Lower leg skin (tissue), 4 donors: ENCODE measurements at regions not wholly inside any gene's neighbourhood (a gene's known extent, or its start where the extent isn't known, plus 50 kb on each side); places are given as distances from the start of the nearest gene placed in this dataset.
"Not testable (repeated sequence)": the region's sequence is repeated elsewhere in the genome, so short reads cannot be mapped to it uniquely, and the experiment has no call there.

Source experiments
- DNase-seq, 2 donors: peaks; one replicate each; pipeline ENCODE4 v3.0.0-alpha.2; 2019; ENCODE audit warnings: low spot score in 2 of 2
- H3K4me3 ChIP-seq: fragments of 200-600 bp; sonication (generic); 2 replicates; pipeline ENCODE4 v1.5.1; 2017; ENCODE audit warnings: mild to moderate bottlenecking, low read depth; ENCODE audit not compliant: poor library complexity, severe bottlenecking
- CTCF ChIP-seq, 3 donors: fragments of 450-650 bp; IDR thresholded peaks; one replicate each; pipeline ENCODE4 v1.5.1; 2016; ENCODE audit warnings: antibody characterized with exemption in 3 of 3, mild to moderate bottlenecking in 3 of 3, moderate library complexity in 2 of 3
- POLR2A ChIP-seq, 2 donors: fragments of 450-650 bp; IDR thresholded peaks; one replicate each; pipeline ENCODE4 v1.6.1; 2016 to 2017; ENCODE audit warnings: antibody characterized with exemption in 2 of 2, mild to moderate bottlenecking in 1 of 2, moderate library complexity in 1 of 2
- WGBS, 2 donors: methylation state at CpG; one replicate each; pipeline ENCODE4 v1.1.5; 2018; 5-methylcytosine and 5-hydroxymethylcytosine counted together
- intact Hi-C: fragments of 100-400 bp; cut with DNase I; formaldehyde crosslinking; loops from one replicate; pipeline ENCODE4 v1.15.0; 2023; ENCODE audit warnings: low total_unique reads

DNA sequence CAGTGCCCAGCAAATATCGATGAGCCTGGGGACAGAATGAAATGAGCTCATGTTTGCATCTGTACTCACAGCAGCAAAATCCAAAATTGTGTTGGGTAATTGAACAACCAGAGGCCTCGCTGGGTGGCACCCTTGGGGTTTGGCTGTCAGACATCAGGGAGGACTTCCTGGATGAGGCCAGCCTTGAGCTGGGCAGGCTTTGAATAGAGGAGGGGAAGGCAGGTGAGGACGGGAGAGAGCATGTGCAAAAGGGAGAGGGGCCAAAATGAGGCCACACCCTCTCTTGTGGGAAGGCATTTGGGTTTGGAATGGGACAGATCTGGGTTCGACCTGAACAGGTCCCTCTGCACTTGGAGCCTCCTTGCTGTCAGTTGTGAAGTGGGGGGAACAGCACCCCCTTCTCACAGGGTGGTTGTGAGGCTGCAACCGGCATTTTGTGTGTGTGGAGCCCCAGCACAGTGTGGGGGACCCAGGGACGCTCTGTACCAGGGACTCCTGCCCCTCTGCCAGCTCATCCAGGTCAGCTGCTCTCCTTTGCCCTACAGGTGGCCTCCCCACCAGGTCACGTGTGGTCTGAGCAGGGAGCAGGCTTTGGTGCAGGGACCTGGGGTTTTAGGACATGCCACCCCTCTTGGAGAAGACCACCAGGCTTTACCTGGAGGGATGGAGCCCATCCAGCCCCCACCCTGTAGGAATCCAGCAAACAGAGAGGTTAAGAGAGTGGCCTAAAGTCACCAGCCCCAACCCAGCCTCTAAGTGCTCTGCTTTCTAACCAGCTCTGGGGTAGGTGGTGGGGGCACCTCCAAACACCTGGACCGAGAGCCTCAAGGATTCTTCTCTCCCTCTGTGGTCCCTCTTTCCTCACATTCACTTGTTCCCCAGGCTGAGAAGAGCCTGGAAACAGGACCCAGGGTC, 521.8 kb downstream of the PTPRU start:
- 52 to 58% methylated on average over 8 of the region's 8 CpGs for WGBS, 2 donors
- intact Hi-C loops = no loop called here
- TF ChIP-seq POLR2A (IDR thresholded peaks at IDR 0.05) (no peak), CTCF (IDR thresholded peaks at IDR 0.05) (no peak)
- H3K4me3 ChIP-seq = no peak overlapping the region
- DNase-seq = peak in 1 of 2 donors; percentile 73

DNA sequence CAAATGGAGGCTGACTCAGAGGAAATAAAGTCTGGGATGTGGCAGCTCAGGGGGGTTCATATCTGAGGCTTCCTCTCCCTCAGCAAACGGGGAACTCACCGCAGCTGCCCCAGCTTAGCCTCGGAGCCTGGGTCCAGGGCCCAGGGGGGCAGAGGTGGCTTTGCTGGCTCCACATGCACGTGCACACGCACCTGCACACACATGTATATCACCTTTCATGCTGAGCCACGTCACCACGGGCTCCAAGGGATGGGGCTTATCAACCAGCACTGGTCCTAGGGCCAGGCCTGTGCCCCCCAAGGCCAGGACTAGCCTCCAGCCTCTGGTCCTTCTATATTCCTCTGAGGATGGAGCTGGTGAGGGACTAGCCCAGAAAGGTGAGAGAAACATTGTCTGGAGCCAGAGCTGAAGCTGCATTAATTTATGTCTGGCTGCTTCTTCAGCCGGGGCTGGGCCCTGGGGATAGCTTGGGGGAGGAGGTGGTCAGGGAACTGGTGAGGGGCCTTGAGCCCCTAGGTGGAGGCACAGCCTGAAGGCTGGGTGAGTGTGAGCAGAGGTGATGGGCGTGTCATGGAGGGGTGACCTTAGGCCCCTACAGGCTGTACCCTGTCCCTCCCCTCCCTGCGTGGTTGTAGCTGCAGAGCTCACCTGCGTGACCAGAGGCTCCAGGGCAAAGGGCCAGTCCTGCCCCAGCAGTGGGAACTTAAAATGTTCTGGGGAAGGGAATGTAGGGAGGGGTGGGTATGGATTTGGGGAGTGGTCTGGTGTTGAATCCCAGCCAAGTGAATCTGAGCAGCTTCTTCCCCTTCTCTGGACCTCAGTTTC, 520.8 kb downstream of the PTPRU start:
- no peak overlapping the region for H3K4me3 ChIP-seq
- TF ChIP-seq POLR2A (IDR thresholded peaks at IDR 0.05) = no peak
- TF ChIP-seq CTCF (IDR thresholded peaks at IDR 0.05) = no peak
- DNase-seq = peak in 1 of 2 donors; percentile 60

GRCh38 chr1:29756498-29756897, 520.2 kb downstream of the PTPRU start:
- 78 to 81% methylated on average over 5 of the region's 5 CpGs for WGBS, 2 donors
- DNase-seq = peak; percentile 4 to 25
- H3K4me3 ChIP-seq = no peak overlapping the region
- TF ChIP-seq CTCF (IDR thresholded peaks at IDR 0.05) (no peak), POLR2A (IDR thresholded peaks at IDR 0.05) (no peak)
- intact Hi-C loops = no loop called here

More for the DNA sequence above, 520.8 kb downstream of the PTPRU start:
- WGBS, 2 donors = 56 to 60% methylated on average over 11 of the region's 11 CpGs
- intact Hi-C loops = no loop called here

DNA sequence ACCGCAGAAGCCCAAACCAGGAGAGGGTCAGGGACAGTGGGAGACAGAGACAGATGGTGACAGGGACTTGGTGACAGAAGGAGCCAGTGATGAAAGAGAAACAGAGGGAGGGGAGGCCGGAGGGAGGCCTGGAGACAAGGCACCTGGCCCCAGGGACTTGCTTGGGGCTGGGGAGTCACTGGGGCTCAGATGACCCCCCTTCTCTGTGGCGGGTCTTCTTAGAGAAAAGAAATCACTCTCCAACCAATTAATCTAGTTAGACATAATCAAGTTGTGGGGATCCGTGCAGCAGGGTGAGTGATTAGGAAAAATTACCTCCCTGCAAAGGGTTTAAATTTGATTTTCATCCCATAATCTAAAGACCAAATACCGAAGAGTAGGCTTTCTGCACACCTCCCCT, 519.8 kb downstream of the PTPRU start:
- TF ChIP-seq POLR2A (IDR thresholded peaks at IDR 0.05) = no peak
- no peak for TF ChIP-seq CTCF (IDR thresholded peaks at IDR 0.05)

DNA sequence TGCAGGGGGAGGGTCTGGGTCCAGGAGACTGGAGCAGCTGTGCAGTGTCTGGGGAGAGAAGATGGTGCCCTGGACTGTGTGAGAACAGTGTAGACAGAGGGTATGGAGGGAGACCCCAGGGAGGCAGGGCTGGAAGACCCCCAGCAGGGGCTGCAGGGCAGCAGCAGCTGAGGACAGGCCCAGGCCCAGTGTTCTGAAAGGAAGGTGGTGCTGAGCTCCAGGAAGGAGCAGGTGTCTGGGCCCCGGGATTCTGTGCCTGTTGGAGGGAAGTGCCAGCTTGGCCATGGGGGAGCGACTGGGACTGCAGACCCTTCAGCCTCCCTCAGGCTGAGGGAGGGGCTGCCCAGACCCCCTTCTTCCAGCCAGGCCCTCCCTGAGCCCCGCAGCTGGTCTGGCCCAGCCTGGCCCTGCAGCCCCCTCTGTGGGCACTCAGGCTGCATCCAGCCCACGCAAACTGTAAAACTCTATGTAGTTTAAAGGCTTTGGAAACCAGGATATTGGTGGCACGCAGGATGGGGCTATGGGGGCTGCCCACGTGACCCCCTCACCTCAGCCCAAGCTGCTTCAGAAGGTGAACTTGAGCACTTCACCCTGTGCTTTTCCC, 519.2 kb downstream of the PTPRU start:
- DNase-seq = peak in 1 of 2 donors; percentile 69
- 82 to 85% methylated on average over 5 to 6 of the region's 6 CpGs for WGBS, 2 donors
- intact Hi-C loops, H3K4me3 ChIP-seq: not testable (repeated sequence)

More for the DNA sequence above, 519.8 kb downstream of the PTPRU start:
- intact Hi-C loops = no loop called here
- peak; percentile 4 to 63 for DNase-seq
- WGBS, 2 donors = 52 to 65% methylated on average over 5 of the region's 5 CpGs
- no peak overlapping the region for H3K4me3 ChIP-seq
